B cell (primary cell): ENCODE measurements at regions not wholly inside any gene's neighbourhood (a gene's known extent, or its start where the extent isn't known, plus 50 kb on each side); places are given as distances from the start of the nearest gene placed in this dataset.

Experiments used
- ATAC-seq: fragments of 200-7000 bp; cut with Tn5 transposase; one replicate; pipeline ENCODE4 v1.10.0; 2021; ENCODE audit warnings: low read depth, mild to moderate bottlenecking, moderate number of reproducible peaks, moderate library complexity
- CTCF ChIA-PET: fragments of 350-600 bp; sonication (Branson Sonifier 250); formaldehyde crosslinking; loops from one replicate; lab custom pipeline; 2021; ENCODE audit warnings: antibody characterized with exemption, inconsistent platforms; lab: Charles Lee
- POLR2A ChIA-PET: fragments of 350-600 bp; sonication (Branson Sonifier 250); formaldehyde crosslinking; loops from one replicate; lab custom pipeline; 2021; ENCODE audit warnings: antibody characterized with exemption; lab: Charles Lee
- DNase-seq: peaks from one replicate; pipeline ENCODE4 v3.0.0; 2013
- H2AFZ ChIP-seq: 2 replicates; pipeline ENCODE4 v1.6.1; 2012; ENCODE audit warnings: mild to moderate bottlenecking, low read depth, low read length; ENCODE audit not compliant: insufficient read depth, poor library complexity, severe bottlenecking
- H3K27ac ChIP-seq, 2 donors: 1 replicate in 1 of 2; 2 replicates in 1 of 2; pipeline ENCODE4 v1.5.1; 2012 to 2013; ENCODE audit warnings: low read length in 2 of 2, mild to moderate bottlenecking in 2 of 2, moderate library complexity in 1 of 2
- H3K27me3 ChIP-seq, 4 experiments: fragments of 200-600 bp in 1 of 4; sonication (generic) in 1 of 4; replicated peaks in 1 of 4; 1 replicate in 2 of 4; 2 replicates in 2 of 4; pipeline versions ENCODE4 v1.6.1 to v1.7.0; 2013 to 2016; ENCODE audit warnings: low read length in 3 of 4, mild to moderate bottlenecking in 2 of 4, mixed read lengths in 1 of 4, moderate library complexity in 1 of 4; ENCODE audit not compliant: insufficient read depth in 4 of 4, control insufficient read depth in 3 of 4; ENCODE audit errors: control extremely low read depth in 1 of 4
- H3K36me3 ChIP-seq, 2 experiments: replicated peaks in 1 of 2; 1 replicate in 1 of 2; 2 replicates in 1 of 2; pipeline versions ENCODE4 v1.6.1 to v1.7.1; 2013; ENCODE audit warnings: low read length in 1 of 2; ENCODE audit not compliant: insufficient read depth in 2 of 2, control insufficient read depth in 1 of 2; ENCODE audit errors: control extremely low read depth in 1 of 2, extremely low read depth in 1 of 2
- H3K4me1 ChIP-seq, 2 donors: fragments of 200-600 bp in 1 of 2; sonication (generic) in 1 of 2; 1 replicate in 1 of 2; 2 replicates in 1 of 2; pipeline versions ENCODE4 v1.5.1 to v1.6.1; 2013 to 2017; ENCODE audit warnings: low read length in 2 of 2; ENCODE audit not compliant: control insufficient read depth in 2 of 2, insufficient read depth in 2 of 2
- H3K4me2 ChIP-seq: replicated peaks from 2 replicates; pipeline ENCODE3; 2012; ENCODE audit warnings: mild to moderate bottlenecking, low read depth, low read length; ENCODE audit not compliant: poor library complexity, severe bottlenecking
- H3K4me3 ChIP-seq, 5 experiments: fragments of 200-600 bp in 1 of 5; sonication (generic) in 1 of 5; 1 replicate in 3 of 5; 2 replicates in 2 of 5; pipeline versions ENCODE4 v1.5.1 to v1.7.0; 2011 to 2016; ENCODE audit warnings: low read length in 4 of 5, mild to moderate bottlenecking in 4 of 5, low read depth in 2 of 5, control low read depth in 1 of 5, moderate library complexity in 1 of 5; ENCODE audit not compliant: insufficient read depth in 1 of 5; ENCODE audit errors: control extremely low read depth in 1 of 5, extremely low read depth in 1 of 5
- H3K79me2 ChIP-seq: fragments of 200-600 bp; sonication (generic); one replicate; pipeline ENCODE4 v1.6.0; 2016; ENCODE audit warnings: low read length; ENCODE audit not compliant: control insufficient read depth, insufficient read depth
- H3K9ac ChIP-seq: fragments of 200-600 bp; sonication (generic); 2 replicates; pipeline ENCODE4 v1.6.1; 2017; ENCODE audit warnings: mild to moderate bottlenecking, low read length, moderate library complexity
- H3K9me3 ChIP-seq, 3 donors: one replicate each; pipeline versions ENCODE4 v1.6.1 to v1.7.1; 2013; ENCODE audit warnings: low read length in 2 of 3; ENCODE audit not compliant: control insufficient read depth in 2 of 3, insufficient read depth in 1 of 3; ENCODE audit errors: control extremely low read depth in 1 of 3
- H4K20me1 ChIP-seq: 2 replicates; pipeline ENCODE4 v1.6.0; 2012; ENCODE audit warnings: mild to moderate bottlenecking, low read length; ENCODE audit not compliant: insufficient read depth, control insufficient read depth, poor library complexity, severe bottlenecking
- H3K27ac Mint-ChIP-seq: one replicate; pipeline ENCODE4 v1.8.0; 2021; ENCODE audit warnings: mixed read lengths
- H3K27me3 Mint-ChIP-seq: one replicate; pipeline ENCODE4 v1.8.0; 2021; ENCODE audit warnings: mixed read lengths
- H3K4me1 Mint-ChIP-seq: one replicate; pipeline ENCODE4 v1.8.0; 2021; ENCODE audit warnings: mixed read lengths
- H3K4me3 Mint-ChIP-seq: one replicate; pipeline ENCODE4 v1.8.0; 2021; ENCODE audit warnings: mixed read lengths
- H3K9me3 Mint-ChIP-seq: one replicate; pipeline ENCODE4 v1.8.0; 2022; ENCODE audit warnings: mixed read lengths; ENCODE audit not compliant: insufficient read depth
- CTCF ChIP-seq: fragments of 200-600 bp; IDR thresholded peaks from one replicate; pipeline ENCODE4 v1.8.0; 2022; ENCODE audit warnings: antibody characterized with exemption, mild to moderate bottlenecking
- EZH2 ChIP-seq: IDR thresholded peaks from 2 replicates; pipeline ENCODE4 v1.6.1; 2012; ENCODE audit warnings: borderline replicate concordance, low read depth, mild to moderate bottlenecking, moderate library complexity, low read length; ENCODE audit not compliant: insufficient read depth, poor library complexity, severe bottlenecking
- WGBS: methylation state at CpG from one replicate; pipeline ENCODE4 v1.1.5; 2013; ENCODE audit warnings: missing lambda C conversion rate; ENCODE audit not compliant: insufficient coverage; 5-methylcytosine and 5-hydroxymethylcytosine counted together
- intact Hi-C: fragments of 100-400 bp; cut with micrococcal nuclease; formaldehyde crosslinking; loops from one replicate; pipeline ENCODE4 v1.10.0; 2022

GRCh38 chr13:74796157-74796556, 662.0 kb upstream of the KLF12 start:
- Mint-ChIP-seq H3K4me1 (no peaks in the 10 kb centered on the region), H3K4me3 (no peak overlapping the region), H3K27ac (no peak overlapping the region), H3K27me3 (peaks cover 5% of the 10 kb centered on the region), H3K9me3 (peaks cover 2% of the 10 kb centered on the region)
- H3K9ac ChIP-seq = no peak overlapping the region
- H3K4me2 ChIP-seq = no peak overlapping the region
- ATAC-seq (no peak), DNase-seq (no peak)
- H3K4me3 ChIP-seq = no peak overlapping the region
- H3K27me3 ChIP-seq = no peaks in the 10 kb centered on the region
- no peaks in the 10 kb centered on the region for H4K20me1 ChIP-seq
- intact Hi-C loops = no loop called here
- H3K79me2 ChIP-seq = no peaks in the 10 kb centered on the region
- ChIA-PET POLR2A (no interaction called here), CTCF (no interaction called here)
- no peaks in the 10 kb centered on the region for H3K4me1 ChIP-seq
- no CpG with 5 or more reads among the region's 2 CpGs for WGBS
- H3K9me3 ChIP-seq = no peaks in the 10 kb centered on the region
- H3K27ac ChIP-seq = no peak overlapping the region
- TF ChIP-seq CTCF (no peak), EZH2 (no peak)
- no peak overlapping the region for H2AFZ ChIP-seq
- no peaks in the 10 kb centered on the region for H3K36me3 ChIP-seq

DNA sequence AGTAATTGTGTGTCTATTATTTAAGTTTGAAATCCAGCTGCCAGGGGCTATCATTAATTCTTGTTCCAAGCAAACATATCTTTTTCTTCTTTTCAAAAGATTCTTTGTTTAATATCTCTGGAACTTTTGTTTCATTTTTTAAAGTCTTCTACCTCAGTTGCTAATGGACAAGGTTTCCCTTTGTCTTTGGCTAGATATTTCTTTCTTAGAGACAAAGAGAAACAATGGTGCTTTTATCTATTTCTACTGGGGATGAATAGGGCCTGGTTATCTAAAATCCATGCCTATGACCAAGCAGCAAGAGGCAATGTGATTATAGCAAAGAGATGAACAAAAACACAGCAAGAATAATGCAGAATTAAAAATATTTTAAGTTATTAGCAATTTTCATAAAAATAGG, 661.3 kb upstream of the KLF12 start:
- ATAC-seq (no peak), DNase-seq (no peak)
- ChIA-PET POLR2A (no interaction called here), CTCF (no interaction called here)
- H3K27me3 ChIP-seq = no peaks in the 10 kb centered on the region
- peaks cover 2% of the 10 kb centered on the region for H3K9me3 Mint-ChIP-seq
- no peaks in the 10 kb centered on the region for H4K20me1 ChIP-seq
- H3K36me3 ChIP-seq = no peaks in the 10 kb centered on the region
- H3K27ac ChIP-seq = no peak overlapping the region
- H3K79me2 ChIP-seq = no peaks in the 10 kb centered on the region
- no peak overlapping the region for H3K9ac ChIP-seq
- no peak overlapping the region for H2AFZ ChIP-seq
- no peaks in the 10 kb centered on the region for H3K4me1 ChIP-seq
- no peaks in the 10 kb centered on the region for H3K9me3 ChIP-seq
- TF ChIP-seq CTCF (no peak), EZH2 (no peak)
- no peak overlapping the region for H3K4me3 ChIP-seq
- no peak overlapping the region for H3K4me3 Mint-ChIP-seq
- no peak overlapping the region for H3K4me2 ChIP-seq
- H3K27ac Mint-ChIP-seq = no peak overlapping the region
- intact Hi-C loops = no loop called here
- peaks cover 5% of the 10 kb centered on the region for H3K27me3 Mint-ChIP-seq
- H3K4me1 Mint-ChIP-seq = no peaks in the 10 kb centered on the region
